ENCODE measurements at regions not wholly inside any gene's neighbourhood (a gene's known extent, or its start where the extent isn't known, plus 50 kb on each side); places are given as distances from the start of the nearest gene placed in this dataset.

DNA sequence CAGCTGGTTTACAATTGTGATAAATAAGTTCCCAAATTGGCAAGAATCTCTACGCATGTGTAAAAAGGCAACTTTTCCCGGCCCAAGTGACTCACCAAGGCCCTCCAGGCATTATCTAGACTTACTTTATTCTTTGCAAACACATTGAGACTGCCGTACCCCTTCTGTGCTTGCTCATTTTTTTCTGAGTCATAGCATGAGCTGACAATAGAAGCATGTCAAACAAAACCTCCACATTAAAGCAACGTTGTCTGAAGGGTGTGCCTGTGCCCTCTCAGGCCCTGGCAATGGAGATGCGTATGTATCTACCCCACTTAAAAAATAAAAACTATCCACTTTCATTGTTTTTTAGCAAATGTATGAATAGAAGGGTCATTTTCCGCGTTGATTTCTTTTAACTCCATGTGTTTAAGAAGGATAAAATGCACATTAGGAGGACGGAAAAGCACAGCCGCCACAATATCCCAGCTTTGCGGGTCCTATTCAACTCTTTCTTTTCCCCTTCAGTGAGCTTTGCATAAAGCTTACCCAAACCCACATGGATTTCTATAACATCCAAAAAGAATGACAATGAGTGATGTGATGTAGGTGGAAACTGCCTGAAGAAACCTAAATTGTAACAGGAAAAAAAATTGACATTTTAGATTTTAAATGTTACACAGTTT, 298.2 kb downstream of the CDCA7 start:
- no peak for TF ChIP-seq CTCF (IDR thresholded peaks at IDR 0.05; ENCODE audit: insufficient read depth, low read length, missing control alignments)
- DNase-seq (ENCODE audit: low read depth, low spot score): peak; percentile 70
- ChIA-PET POLR2A (interaction anchor here (0.8 kb wide), 1 partner anchor 234 kb away, joined by 3 read pairs; no protein-coding TSS in a partner anchor), CTCF (interaction anchor here (1.1 kb wide), 1 partner anchor 694 kb away, joined by 3 read pairs; no protein-coding TSS in a partner anchor)
- H3K4me3 ChIP-seq (ENCODE audit: low read depth, low read length): no peak overlapping the region

- CTCF ChIA-PET: interaction anchor here (1.1 kb wide), 1 partner anchor 694 kb away, joined by 3 read pairs; no protein-coding TSS in a partner anchor
- no peak overlapping the region for H3K4me3 ChIP-seq (ENCODE audit: low read depth, low read length)
- no peak for TF ChIP-seq CTCF (IDR thresholded peaks at IDR 0.05; ENCODE audit: insufficient read depth, low read length, missing control alignments)
- DNase-seq (ENCODE audit: low read depth, low spot score): no peak
- POLR2A ChIA-PET: no interaction called here
Observed at GRCh38 chr2:173653432-173653805, 298.7 kb downstream of the CDCA7 start.

DNA sequence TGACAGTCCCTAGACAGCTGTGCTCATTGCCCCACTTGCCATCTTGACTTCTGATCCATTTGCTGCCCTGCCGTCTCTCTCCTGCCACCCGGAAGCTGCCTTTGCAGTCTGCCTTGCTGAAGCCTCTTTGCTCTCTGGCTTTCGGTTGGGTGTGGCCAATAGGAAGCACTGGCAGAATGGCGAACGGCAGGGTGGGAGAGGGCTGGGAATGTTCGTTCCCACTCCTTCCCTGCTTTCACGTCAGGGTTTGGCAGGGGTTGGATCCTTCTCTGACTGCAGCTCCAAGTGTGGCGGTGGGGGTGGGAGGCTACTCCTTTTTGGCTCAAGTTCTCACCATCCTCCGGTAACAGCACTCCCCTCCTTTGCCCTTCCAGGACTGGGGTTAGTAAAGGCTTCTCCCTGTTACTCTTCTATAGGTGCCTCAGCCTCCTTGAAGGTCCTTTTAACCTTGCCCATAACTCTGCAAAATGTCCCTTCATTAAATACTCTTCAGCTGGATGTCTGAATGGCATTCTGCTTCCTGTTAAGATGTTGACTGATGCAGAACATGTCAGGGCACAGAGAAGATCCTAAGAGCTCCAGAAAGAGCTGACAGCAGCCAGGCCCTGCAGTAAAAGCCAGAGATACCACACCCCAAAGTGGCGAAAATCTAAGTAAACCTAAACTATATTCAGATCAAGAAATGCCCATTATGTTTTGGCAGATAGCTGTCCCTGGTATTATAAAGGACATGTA, 299.7 kb downstream of the CDCA7 start:
- ChIA-PET CTCF (no interaction called here), POLR2A (no interaction called here)
- no peak for DNase-seq (ENCODE audit: low read depth, low spot score)
- no peak for TF ChIP-seq CTCF (IDR thresholded peaks at IDR 0.05; ENCODE audit: insufficient read depth, low read length, missing control alignments)
- no peak overlapping the region for H3K4me3 ChIP-seq (ENCODE audit: low read depth, low read length)

DNA sequence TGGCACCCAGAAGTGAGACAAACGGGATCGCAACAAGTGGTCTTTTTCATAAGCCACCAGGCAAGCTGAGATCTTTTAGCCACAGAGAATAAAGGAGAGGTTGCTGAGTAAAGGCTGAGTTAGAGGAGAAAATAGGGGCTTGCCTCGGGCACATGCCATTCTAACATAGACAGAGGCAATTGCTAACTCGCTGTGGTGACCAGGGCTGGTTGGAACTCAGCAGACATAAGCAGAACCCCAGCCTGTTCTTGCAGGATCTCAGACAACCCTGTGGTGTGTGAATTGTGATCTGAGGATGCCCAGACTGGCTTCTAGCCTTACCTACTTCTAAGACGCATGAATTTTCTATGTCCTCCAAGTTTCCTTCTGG, 300.2 kb downstream of the CDCA7 start:
- TF ChIP-seq CTCF (IDR thresholded peaks at IDR 0.05; ENCODE audit: insufficient read depth, low read length, missing control alignments): no peak
- ChIA-PET POLR2A (no interaction called here), CTCF (no interaction called here)
- H3K4me3 ChIP-seq (ENCODE audit: low read depth, low read length): no peak overlapping the region
- no peak for DNase-seq (ENCODE audit: low read depth, low spot score)

DNA sequence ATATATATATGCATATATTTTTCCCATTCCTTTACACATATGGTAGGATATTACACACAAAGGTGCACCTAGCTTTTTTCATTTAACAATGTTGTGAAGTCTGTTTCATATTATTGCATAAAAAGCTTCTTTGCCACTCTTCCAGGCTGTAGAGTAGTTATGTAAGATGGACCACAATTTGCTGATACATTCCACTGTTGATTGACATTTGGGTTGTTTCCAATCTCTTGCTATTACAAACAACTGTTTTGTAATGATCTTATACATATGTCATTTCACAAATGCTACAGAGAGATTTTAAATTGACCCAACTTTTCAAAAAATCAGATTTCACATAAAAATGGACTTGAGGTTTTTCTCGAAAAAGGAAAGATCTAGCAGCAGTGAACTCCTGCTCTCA, 301.4 kb downstream of the CDCA7 start:
- TF ChIP-seq CTCF (IDR thresholded peaks at IDR 0.05; ENCODE audit: insufficient read depth, low read length, missing control alignments): no peak
- ChIA-PET CTCF (no interaction called here), POLR2A (no interaction called here)

GRCh38 chr2:173657996-173658717, 303.5 kb downstream of the CDCA7 start:
- CTCF ChIA-PET: interaction anchor here (1.0 to 1.5 kb wide), 2 partner anchors 10 to 69 kb away, joined by 3 read pairs; no protein-coding TSS in a partner anchor
- DNase-seq (ENCODE audit: low read depth, low spot score): peak; percentile 71

More for the DNA sequence above, 301.4 kb downstream of the CDCA7 start:
- H3K4me3 ChIP-seq (ENCODE audit: low read depth, low read length): no peak overlapping the region
- DNase-seq (ENCODE audit: low read depth, low spot score): no peak

More at GRCh38 chr2:173657996-173658717, 303.5 kb downstream of the CDCA7 start:
- H3K4me3 ChIP-seq (ENCODE audit: low read depth, low read length): no peak overlapping the region
- no peak for TF ChIP-seq CTCF (IDR thresholded peaks at IDR 0.05; ENCODE audit: insufficient read depth, low read length, missing control alignments)
- POLR2A ChIA-PET: interaction anchor here (0.7 kb wide), 1 partner anchor 10 kb away, joined by 3 read pairs; no protein-coding TSS in a partner anchor

Measured in AG04449 (cell line).